ENCODE measurements at regions not wholly inside any gene's neighbourhood (a gene's known extent, or its start where the extent isn't known, plus 50 kb on each side); places are given as distances from the start of the nearest gene placed in this dataset.

GRCh38 chr5:163938595-163938994 lies 433.2 kb downstream of the MAT2B start:
- Histone ChIP-seq H3K27me3 (no peaks in the 10 kb centered on the region), H3K4me3 (replicated peaks in 1 of 3) (no peak overlapping the region), H3K36me3 (no peaks in the 10 kb centered on the region), H3K27ac (no peak overlapping the region), H3K4me1 (no peaks in the 10 kb centered on the region), H3K9me3 (no peaks in the 10 kb centered on the region)
- intact Hi-C loops (cut with DNase I), result no loop called here
- WGBS, 2 donors, result 83 to 85% methylated on average over 1 of the region's 1 CpG
- DNase-seq, result no peak
- no peak for TF ChIP-seq CTCF (IDR thresholded peaks at IDR 0.05)
- TF ChIP-seq POLR2A (IDR thresholded peaks at IDR 0.05), result no peak

GRCh38 chr5:163941079-163941478 lies 435.7 kb downstream of the MAT2B start:
- no peak overlapping the region for H3K27ac ChIP-seq
- H3K36me3 ChIP-seq, result no peaks in the 10 kb centered on the region
- no peak for DNase-seq
- H3K4me3 ChIP-seq (replicated peaks in 1 of 3), result no peak overlapping the region
- intact Hi-C loops (cut with DNase I), result no loop called here
- H3K27me3 ChIP-seq, result no peaks in the 10 kb centered on the region
- H3K9me3 ChIP-seq, result no peaks in the 10 kb centered on the region
- TF ChIP-seq POLR2A (IDR thresholded peaks at IDR 0.05) (no peak), CTCF (IDR thresholded peaks at IDR 0.05) (no peak)
- no peaks in the 10 kb centered on the region for H3K4me1 ChIP-seq
- 77 to 83% methylated on average over 4 of the region's 4 CpGs for WGBS, 2 donors

GRCh38 chr5:163943546-163943945 lies 438.1 kb downstream of the MAT2B start:
- no peak for DNase-seq
- H3K9me3 ChIP-seq, result no peaks in the 10 kb centered on the region
- no peaks in the 10 kb centered on the region for H3K4me1 ChIP-seq
- intact Hi-C loops (cut with DNase I), result no loop called here
- H3K27me3 ChIP-seq, result no peaks in the 10 kb centered on the region
- no peak overlapping the region for H3K27ac ChIP-seq
- no peaks in the 10 kb centered on the region for H3K36me3 ChIP-seq
- TF ChIP-seq CTCF (IDR thresholded peaks at IDR 0.05) (no peak), POLR2A (IDR thresholded peaks at IDR 0.05) (no peak)
- WGBS, 2 donors, result 84% methylated on average over 1 of the region's 1 CpG
- H3K4me3 ChIP-seq (replicated peaks in 1 of 3), result no peak overlapping the region

GRCh38 chr5:163944738-163945137 lies 439.3 kb downstream of the MAT2B start:
- H3K9me3 ChIP-seq, result no peaks in the 10 kb centered on the region
- H3K27me3 ChIP-seq, result no peaks in the 10 kb centered on the region
- H3K4me3 ChIP-seq (replicated peaks in 1 of 3), result no peak overlapping the region
- DNase-seq, result no peak
- H3K36me3 ChIP-seq, result no peaks in the 10 kb centered on the region
- TF ChIP-seq POLR2A (IDR thresholded peaks at IDR 0.05), result no peak
- no peak for TF ChIP-seq CTCF (IDR thresholded peaks at IDR 0.05)
- H3K27ac ChIP-seq, result no peak overlapping the region
- no peaks in the 10 kb centered on the region for H3K4me1 ChIP-seq
- intact Hi-C loops (cut with DNase I), result no loop called here

GRCh38 chr5:163947848-163948666 lies 442.6 kb downstream of the MAT2B start:
- H3K9me3 ChIP-seq, result no peaks in the 10 kb centered on the region
- H3K4me3 ChIP-seq (replicated peaks in 1 of 3), result no peak overlapping the region
- H3K27ac ChIP-seq, result no peak overlapping the region
- 77 to 85% methylated on average over 12 of the region's 12 CpGs for WGBS, 2 donors
- no peaks in the 10 kb centered on the region for H3K4me1 ChIP-seq
- H3K36me3 ChIP-seq, result no peaks in the 10 kb centered on the region
- H3K27me3 ChIP-seq, result no peaks in the 10 kb centered on the region
- TF ChIP-seq POLR2A (IDR thresholded peaks at IDR 0.05), result no peak
- TF ChIP-seq CTCF (IDR thresholded peaks at IDR 0.05), result no peak
- intact Hi-C loops (cut with DNase I), result no loop called here
- no peak for DNase-seq

All from thyroid gland (tissue), 4 donors.